K562 (cell line): ENCODE measurements at regions not wholly inside any gene's neighbourhood (a gene's known extent, or its start where the extent isn't known, plus 50 kb on each side); places are given as distances from the start of the nearest gene placed in this dataset.

Experiments used
- ATAC-seq: fragments of 200-7000 bp; cut with Tn5 transposase; 3 replicates; pipeline ENCODE4 v1.9.1; 2020; ENCODE audit warnings: moderate library complexity
- BruUV-seq: library from RNA; stranded (reverse); fragments of 400-500 nt; replicated peaks from 2 replicates; lab custom pipeline; 2021; lab: Mats Ljungman, UMichigan
- CTCF ChIA-PET: fragments of 300-600 bp; formaldehyde crosslinking; extraction: SDS; loops from one replicate; lab custom pipeline; 2021; ENCODE audit warnings: low intra/inter-chr PET ratio; lab: Yijun Ruan, JAX
- POLR2A ChIA-PET: fragments of 300-600, 350-650 bp; sonication (Branson Sonifier 250); formaldehyde crosslinking; extraction: SDS; loops from one replicate; lab custom pipeline; 2021; ENCODE audit warnings: antibody characterized with exemption, inconsistent platforms; lab: Yijun Ruan, JAX
- DNase-seq, 4 experiments: peaks; one replicate each; pipeline versions ENCODE4 v3.0.0 to v3.0.0-alpha.2; 2011 to 2018; ENCODE audit warnings: low spot score in 3 of 4, mixed read lengths in 3 of 4; ENCODE audit errors: extremely low read depth in 1 of 4
- FAIRE-seq: peaks from 2 replicates; lab custom pipeline; 2011; peaks lifted over from hg19 to GRCh38; lab: Jason Lieb, UNC
- H2AFZ ChIP-seq: 2 replicates; pipeline ENCODE4 v1.6.0; 2011; ENCODE audit warnings: low read depth, low read length, control low read depth, inconsistent platforms
- H3K27ac ChIP-seq: fragments of 200-600 bp; 3 replicates; pipeline ENCODE4 v1.8.0; 2011; ENCODE audit warnings: low read depth, mild to moderate bottlenecking, control low read depth, inconsistent platforms, low read length, moderate library complexity, mixed read lengths; ENCODE audit errors: extremely low read depth
- H3K27me3 ChIP-seq, 2 experiments: fragments of 300-600 bp in 1 of 2; 2 replicates in 1 of 2; 3 replicates in 1 of 2; pipeline versions ENCODE4 v1.6.0 to v1.8.0; 2011; ENCODE audit warnings: inconsistent platforms in 2 of 2, low read length in 2 of 2, mild to moderate bottlenecking in 1 of 2, mixed read lengths in 1 of 2, moderate library complexity in 1 of 2; ENCODE audit not compliant: control insufficient read depth in 2 of 2, insufficient read depth in 2 of 2
- H3K36me3 ChIP-seq: fragments of 300-600 bp; 3 replicates; pipeline ENCODE4 v1.8.0; 2011; ENCODE audit warnings: mild to moderate bottlenecking, low read length, inconsistent platforms; ENCODE audit not compliant: control insufficient read depth, insufficient read depth
- H3K4me1 ChIP-seq, 2 experiments: fragments of 200-600 bp in 1 of 2; replicated peaks in 1 of 2; 2 replicates in 1 of 2; 3 replicates in 1 of 2; pipeline versions ENCODE4 v1.5.1 to v1.8.0; 2011; ENCODE audit warnings: inconsistent platforms in 2 of 2, low read length in 2 of 2, mild to moderate bottlenecking in 1 of 2, mixed read lengths in 1 of 2, moderate library complexity in 1 of 2; ENCODE audit not compliant: control insufficient read depth in 2 of 2, insufficient read depth in 2 of 2
- H3K4me2 ChIP-seq: 2 replicates; pipeline ENCODE4 v1.6.1; 2011; ENCODE audit warnings: low read length, control low read depth, inconsistent platforms, mixed read lengths; ENCODE audit not compliant: insufficient read depth
- H3K4me3 ChIP-seq: fragments of 200-600 bp; sonication (generic), shearing (Covaris generic); 2 replicates; pipeline ENCODE4 v1.5.1; 2016; ENCODE audit warnings: control low read depth, inconsistent platforms
- H3K79me2 ChIP-seq: fragments of 200-600 bp; 3 replicates; pipeline ENCODE4 v1.8.0; 2011; ENCODE audit warnings: low read length, inconsistent platforms; ENCODE audit not compliant: control insufficient read depth, insufficient read depth
- H3K9ac ChIP-seq, 2 experiments: 2 replicates each; pipeline versions ENCODE4 v1.6.0 to v1.6.1; 2011; ENCODE audit warnings: low read depth in 2 of 2, low read length in 2 of 2, control low read depth in 1 of 2, inconsistent platforms in 1 of 2, mild to moderate bottlenecking in 1 of 2, mixed read lengths in 1 of 2; ENCODE audit not compliant: insufficient read depth in 1 of 2
- H3K9me1 ChIP-seq: one replicate; pipeline ENCODE4 v1.6.0; 2011; ENCODE audit warnings: inconsistent platforms, mild to moderate bottlenecking, low read length, moderate library complexity; ENCODE audit not compliant: control insufficient read depth, insufficient read depth
- H3K9me3 ChIP-seq: replicated peaks from 2 replicates; pipeline ENCODE4 v1.5.1; 2011; ENCODE audit warnings: low read depth, low read length, inconsistent platforms; ENCODE audit not compliant: control insufficient read depth, insufficient read depth
- H4K20me1 ChIP-seq: replicated peaks from 2 replicates; pipeline ENCODE4 v1.6.1; 2011; ENCODE audit warnings: low read length, inconsistent platforms, mixed read lengths; ENCODE audit not compliant: control insufficient read depth, insufficient read depth
- CBFA2T3 ChIP-seq: fragments of 450-650 bp; IDR thresholded peaks from 2 replicates; pipeline ENCODE4 v1.6.1; 2017
- CCAR2 ChIP-seq: fragments of 200-400 bp; formaldehyde crosslinking; IDR thresholded peaks from 2 replicates; pipeline ENCODE4 v1.6.1; 2017; ENCODE audit warnings: mild to moderate bottlenecking, low read depth, low read length
- DPF2 ChIP-seq: fragments of 450-650 bp; IDR thresholded peaks from 2 replicates; pipeline ENCODE4 v1.6.1; 2016
- IFI16 ChIP-seq: fragments of 250-450 bp; sonication (Bioruptor Pico); IDR thresholded peaks from 2 replicates; pipeline ENCODE4 v2.1.2; 2022; ENCODE audit warnings: mild to moderate bottlenecking, inconsistent platforms
- NCOA4 ChIP-seq: fragments of 450-650 bp; IDR thresholded peaks from 2 replicates; pipeline ENCODE4 v1.6.1; 2018; ENCODE audit warnings: mild to moderate bottlenecking; ENCODE audit not compliant: partially characterized antibody
- NFATC3 ChIP-seq: fragments of 450-650 bp; IDR thresholded peaks from 2 replicates; pipeline ENCODE4 v1.6.1; 2017; ENCODE audit warnings: mild to moderate bottlenecking
- NFYB ChIP-seq: IDR thresholded peaks from 2 replicates; pipeline ENCODE4 v1.6.1; 2011; ENCODE audit warnings: mild to moderate bottlenecking, moderate library complexity; ENCODE audit not compliant: insufficient read length; ENCODE audit errors: extremely low read depth
- NR2F6 ChIP-seq: fragments of 450-650 bp; formaldehyde crosslinking; IDR thresholded peaks from 2 replicates; pipeline ENCODE4 v1.4.0; 2020; ENCODE audit warnings: mild to moderate bottlenecking
- SMARCB1 ChIP-seq: IDR thresholded peaks from 2 replicates; pipeline ENCODE4 v1.6.1; 2011; ENCODE audit warnings: improper control_type of control experiment, low read depth; ENCODE audit not compliant: insufficient read length
- TAF9B ChIP-seq: fragments of 450-650 bp; IDR thresholded peaks from 2 replicates; pipeline ENCODE4 v1.6.1; 2018; ENCODE audit warnings: mild to moderate bottlenecking; ENCODE audit not compliant: partially characterized antibody
- TEAD4 ChIP-seq, 2 experiments: sonication (generic) in 1 of 2; formaldehyde crosslinking in 1 of 2; IDR thresholded peaks; 2 replicates each; pipeline versions ENCODE4 v1.6.1 to v1.8.0; 2012 to 2022; ENCODE audit warnings: borderline replicate concordance in 1 of 2, inconsistent platforms in 1 of 2, low read length in 1 of 2, mild to moderate bottlenecking in 1 of 2, missing genetic modification reagents in 1 of 2
- ZFP30 ChIP-seq: fragments of 250-450 bp; sonication (Bioruptor Pico); IDR thresholded peaks from 2 replicates; pipeline ENCODE4 v1.8.0; 2022; ENCODE audit warnings: moderate library complexity, mild to moderate bottlenecking, inconsistent platforms, borderline replicate concordance
- ZNF197 ChIP-seq: fragments of 200-800 bp; sonication (Bioruptor generic); IDR thresholded peaks from 2 replicates; pipeline ENCODE4 v1.6.1; 2016; ENCODE audit warnings: low read depth, missing genetic modification characterization, missing compliant biosample characterization
- ZNF324 ChIP-seq: fragments of 250-450 bp; sonication (Bioruptor Pico); IDR thresholded peaks from 2 replicates; pipeline ENCODE4 v1.4.0; 2020; ENCODE audit warnings: mild to moderate bottlenecking
- ZNF354B ChIP-seq: fragments of 250-450 bp; sonication (Bioruptor Pico); IDR thresholded peaks from 2 replicates; pipeline ENCODE4 v1.4.0; 2020
- ZNF766 ChIP-seq: fragments of 200-800 bp; sonication (Bioruptor generic); conservative IDR thresholded peaks from 2 replicates; pipeline ENCODE4 v1.6.1; 2016; ENCODE audit warnings: missing genetic modification characterization, missing compliant biosample characterization
- WGBS: fragments of 100-300 bp; shearing (Covaris generic); methylation state at CpG from one replicate; pipeline ENCODE4 v1.1.6; 2016; ENCODE audit warnings: low coverage, mixed read lengths; ENCODE audit not compliant: insufficient coverage; ENCODE audit errors: missing lambda C conversion rate; 5-methylcytosine and 5-hydroxymethylcytosine counted together
- in situ Hi-C: fragments of 300-500 bp; cut with MboI; formaldehyde crosslinking; loops from 4 replicates; pipeline ENCODE4 v1.15.0; 2018; ENCODE audit warnings: inconsistent platforms, mixed read lengths
- intact Hi-C: fragments of 100-400 bp; cut with micrococcal nuclease; formaldehyde crosslinking; loops from 2 replicates; pipeline ENCODE4 v1.14.2; 2022
- TF ChIP-seq, protein P1 (sequence below): fragments of 450-650 bp; conservative IDR thresholded peaks from 2 replicates; pipeline ENCODE4 v1.6.1; 2016; ENCODE audit warnings: missing genetic modification characterization, low read depth, mild to moderate bottlenecking, missing compliant biosample characterization, moderate library complexity
- TF ChIP-seq, protein P2 (sequence below): IDR thresholded peaks from 2 replicates; pipeline ENCODE4 v1.6.1; 2011; ENCODE audit warnings: borderline replicate concordance, low read depth, mild to moderate bottlenecking, moderate library complexity, low read length; ENCODE audit not compliant: insufficient read depth, poor library complexity, severe bottlenecking

DNA sequence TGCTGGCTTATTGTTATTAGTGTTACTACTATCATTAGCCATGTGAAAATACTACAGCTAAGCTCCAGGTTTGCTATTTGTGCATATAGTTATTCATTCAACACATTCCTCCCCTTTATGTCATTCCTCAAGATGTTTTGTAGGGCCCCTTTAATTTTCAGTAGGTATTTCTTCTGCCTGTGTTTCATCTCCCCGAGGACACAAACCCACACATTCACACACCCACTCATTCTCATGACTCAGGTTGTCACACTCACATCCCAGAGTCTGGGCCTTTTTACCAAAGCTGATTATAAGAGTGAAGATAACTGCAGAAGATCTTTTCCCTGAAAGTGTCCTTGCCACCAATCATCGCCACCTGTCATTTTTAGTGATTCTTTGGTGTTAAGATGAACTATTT lies 68.6 kb upstream of the SPOPL start (continued):
- TF ChIP-seq TEAD4 (IDR thresholded peaks at IDR 0.05; ENCODE audit: low read length): 0 out of 2 replicates have a peak, but pooled peaks have one; percentile 24
- TF ChIP-seq TEAD4 (CRISPR knock-in tag; IDR thresholded peaks at IDR 0.05; ENCODE audit: borderline replicate concordance): no peak
- TF ChIP-seq ZNF197 (CRISPR knock-in tag): no peak
- TF ChIP-seq, protein P1, sequence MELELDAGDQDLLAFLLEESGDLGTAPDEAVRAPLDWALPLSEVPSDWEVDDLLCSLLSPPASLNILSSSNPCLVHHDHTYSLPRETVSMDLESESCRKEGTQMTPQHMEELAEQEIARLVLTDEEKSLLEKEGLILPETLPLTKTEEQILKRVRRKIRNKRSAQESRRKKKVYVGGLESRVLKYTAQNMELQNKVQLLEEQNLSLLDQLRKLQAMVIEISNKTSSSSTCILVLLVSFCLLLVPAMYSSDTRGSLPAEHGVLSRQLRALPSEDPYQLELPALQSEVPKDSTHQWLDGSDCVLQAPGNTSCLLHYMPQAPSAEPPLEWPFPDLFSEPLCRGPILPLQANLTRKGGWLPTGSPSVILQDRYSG (tag): no peak
- TF ChIP-seq ZFP30 (CRISPR knock-in tag): no peak

DNA sequence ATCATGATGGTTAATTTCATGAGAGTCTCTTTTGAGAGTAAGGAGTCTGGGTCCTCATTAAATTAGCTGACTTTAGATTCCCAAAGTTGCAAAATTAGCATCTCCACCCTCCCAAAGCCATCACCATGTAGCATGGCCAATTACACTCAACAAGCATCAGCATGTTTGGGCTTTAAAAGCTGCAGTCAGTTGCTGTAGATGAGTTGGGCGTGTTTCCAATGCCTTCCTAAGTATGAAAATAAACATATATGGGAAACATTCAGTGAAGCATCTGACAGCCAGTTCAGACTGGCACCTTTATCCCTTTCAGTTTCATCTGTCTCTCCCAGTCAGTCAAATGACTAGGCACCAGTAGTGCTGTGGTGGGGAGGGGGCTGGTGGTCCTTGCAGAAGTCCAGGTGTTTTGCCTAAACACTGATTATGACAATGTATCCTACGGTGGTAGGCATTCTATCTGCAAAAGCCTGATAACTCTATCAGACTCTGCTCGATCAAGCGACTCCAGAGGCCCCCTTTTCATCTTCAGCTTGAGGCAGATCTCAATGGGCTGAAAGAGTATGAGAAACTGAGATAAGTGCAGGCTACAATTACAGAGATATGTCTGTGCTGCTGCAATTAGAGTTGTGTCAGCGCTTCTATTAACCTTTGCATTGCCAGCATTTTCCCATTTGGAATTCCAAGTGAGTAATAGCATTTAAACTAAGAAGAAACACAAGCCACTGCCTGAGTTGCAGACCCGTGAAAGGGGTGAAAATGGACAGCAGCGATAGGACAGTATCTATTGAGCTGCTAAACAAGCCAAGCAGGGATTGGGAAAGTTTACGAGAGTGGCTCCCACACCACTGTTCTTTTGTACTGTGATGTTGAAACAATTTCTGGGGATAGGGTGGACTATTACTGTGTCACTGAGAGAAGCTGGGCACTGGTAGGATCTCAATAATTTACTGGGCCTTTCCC lies 67.3 kb upstream of the SPOPL start:
- ATAC-seq (peak; percentile 80), FAIRE-seq (peak; percentile 70), DNase-seq (peak; percentile 26 to 74 (median 52))
- in situ Hi-C loops (no loop called here), intact Hi-C loops (no loop called here)
- Histone ChIP-seq H3K4me3 (no peak overlapping the region), H2AFZ (peak overlapping the region; percentile 26; the same call in 1 of the 2 replicates), H3K4me1 (peaks cover 6 to 23% of the 10 kb centered on the region in 2 experiments; a peak in 2 of 5 replicates), H3K9ac (no peak overlapping the region; a peak in 1 of 4 replicates), H3K9me3 (no peaks in the 10 kb centered on the region), H3K9me1 (no peaks in the 10 kb centered on the region), H3K27ac (peak overlapping the region; percentile 25; the same call in 2 of the 3 replicates), H4K20me1 (peaks cover 3% of the 10 kb centered on the region; the same call in 1 of the 2 replicates), H3K79me2 (no peaks in the 10 kb centered on the region), H3K36me3 (no peaks in the 10 kb centered on the region), H3K27me3 (no peaks in the 10 kb centered on the region), H3K4me2 (peak overlapping the region; percentile 64)
- POLR2A ChIA-PET: interaction anchor here (1.0 kb wide), 1 partner anchor 164 kb away, joined by 3 read pairs; no protein-coding TSS in a partner anchor
- CTCF ChIA-PET: no interaction called here
- no TSS peak for BruUV-seq
- 11% methylated on average over 8 of the region's 8 CpGs for WGBS
- TF ChIP-seq, protein P2, sequence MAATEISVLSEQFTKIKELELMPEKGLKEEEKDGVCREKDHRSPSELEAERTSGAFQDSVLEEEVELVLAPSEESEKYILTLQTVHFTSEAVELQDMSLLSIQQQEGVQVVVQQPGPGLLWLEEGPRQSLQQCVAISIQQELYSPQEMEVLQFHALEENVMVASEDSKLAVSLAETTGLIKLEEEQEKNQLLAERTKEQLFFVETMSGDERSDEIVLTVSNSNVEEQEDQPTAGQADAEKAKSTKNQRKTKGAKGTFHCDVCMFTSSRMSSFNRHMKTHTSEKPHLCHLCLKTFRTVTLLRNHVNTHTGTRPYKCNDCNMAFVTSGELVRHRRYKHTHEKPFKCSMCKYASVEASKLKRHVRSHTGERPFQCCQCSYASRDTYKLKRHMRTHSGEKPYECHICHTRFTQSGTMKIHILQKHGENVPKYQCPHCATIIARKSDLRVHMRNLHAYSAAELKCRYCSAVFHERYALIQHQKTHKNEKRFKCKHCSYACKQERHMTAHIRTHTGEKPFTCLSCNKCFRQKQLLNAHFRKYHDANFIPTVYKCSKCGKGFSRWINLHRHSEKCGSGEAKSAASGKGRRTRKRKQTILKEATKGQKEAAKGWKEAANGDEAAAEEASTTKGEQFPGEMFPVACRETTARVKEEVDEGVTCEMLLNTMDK: no peak
- TF ChIP-seq NFYB (no peak), NR2F6 (CRISPR knock-in tag) (no peak), CCAR2 (no peak), CBFA2T3 (peak; percentile 93), NCOA4 (no peak), IFI16 (CRISPR knock-in tag) (no peak), ZNF324 (CRISPR knock-in tag) (no peak), NFATC3 (no peak), TAF9B (no peak), DPF2 (peak; percentile 56), ZNF354B (CRISPR knock-in tag) (no peak), SMARCB1 (no peak), ZNF766 (no peak)
